ENCODE measurements at regions not wholly inside any gene's neighbourhood (a gene's known extent, or its start where the extent isn't known, plus 50 kb on each side); places are given as distances from the start of the nearest gene placed in this dataset.

DNA sequence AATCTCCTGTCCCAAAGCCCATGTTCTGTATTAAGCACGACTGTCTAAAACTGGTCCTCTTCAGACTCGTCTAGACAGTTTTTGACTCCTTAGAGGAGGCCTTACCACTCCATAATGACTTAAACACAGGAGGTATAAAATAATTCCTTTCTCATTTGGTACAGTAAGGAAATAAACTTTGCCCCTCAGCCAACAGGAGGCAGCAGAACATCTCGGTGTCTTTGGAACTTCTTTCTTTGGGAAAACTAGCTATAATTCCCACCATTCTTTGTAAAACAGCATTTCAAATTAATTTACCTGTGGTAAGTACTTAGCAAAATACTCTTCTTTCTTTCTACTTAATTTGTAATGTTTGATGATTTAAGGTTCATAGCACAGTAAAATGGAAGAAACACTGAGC is 292.7 kb upstream of the G2E3 start:
- TF ChIP-seq, protein P1, sequence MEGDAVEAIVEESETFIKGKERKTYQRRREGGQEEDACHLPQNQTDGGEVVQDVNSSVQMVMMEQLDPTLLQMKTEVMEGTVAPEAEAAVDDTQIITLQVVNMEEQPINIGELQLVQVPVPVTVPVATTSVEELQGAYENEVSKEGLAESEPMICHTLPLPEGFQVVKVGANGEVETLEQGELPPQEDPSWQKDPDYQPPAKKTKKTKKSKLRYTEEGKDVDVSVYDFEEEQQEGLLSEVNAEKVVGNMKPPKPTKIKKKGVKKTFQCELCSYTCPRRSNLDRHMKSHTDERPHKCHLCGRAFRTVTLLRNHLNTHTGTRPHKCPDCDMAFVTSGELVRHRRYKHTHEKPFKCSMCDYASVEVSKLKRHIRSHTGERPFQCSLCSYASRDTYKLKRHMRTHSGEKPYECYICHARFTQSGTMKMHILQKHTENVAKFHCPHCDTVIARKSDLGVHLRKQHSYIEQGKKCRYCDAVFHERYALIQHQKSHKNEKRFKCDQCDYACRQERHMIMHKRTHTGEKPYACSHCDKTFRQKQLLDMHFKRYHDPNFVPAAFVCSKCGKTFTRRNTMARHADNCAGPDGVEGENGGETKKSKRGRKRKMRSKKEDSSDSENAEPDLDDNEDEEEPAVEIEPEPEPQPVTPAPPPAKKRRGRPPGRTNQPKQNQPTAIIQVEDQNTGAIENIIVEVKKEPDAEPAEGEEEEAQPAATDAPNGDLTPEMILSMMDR (IDR thresholded peaks at IDR 0.05; ENCODE audit: insufficient read depth, low read depth, low read length): no peak
- no peak for TF ChIP-seq EZH2 (IDR thresholded peaks at IDR 0.05; ENCODE audit: insufficient read depth, low read length)

All from astrocyte (in vitro differentiated cells and primary cell).